ENCODE measurements at regions not wholly inside any gene's neighbourhood (a gene's known extent, or its start where the extent isn't known, plus 50 kb on each side); places are given as distances from the start of the nearest gene placed in this dataset.

DNA sequence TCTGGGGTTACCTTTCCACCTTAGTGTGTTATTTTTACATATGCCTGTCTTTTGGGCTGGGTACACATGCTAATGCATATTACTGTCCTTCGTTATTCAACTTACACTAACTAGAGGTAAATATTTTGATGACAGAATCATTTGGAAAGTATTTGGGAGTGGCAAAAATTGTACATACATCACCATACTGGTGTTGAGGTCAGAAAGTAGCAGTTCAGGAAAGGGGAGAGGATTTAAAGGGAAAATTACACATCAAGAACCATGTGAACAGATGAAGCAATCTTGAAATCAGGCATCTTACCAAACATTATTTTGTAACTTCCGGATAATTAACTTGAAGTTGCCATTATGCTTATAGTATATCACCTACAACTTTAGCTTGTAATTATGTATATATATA, 379.7 kb downstream of the RND3 start:
- DNase-seq (ENCODE audit: low read depth, low spot score) (no peak), ATAC-seq (no peak)
- Histone ChIP-seq H3K9me2 (ENCODE audit: insufficient read depth) (no peaks in the 10 kb centered on the region), H3K9me3 (ENCODE audit: control insufficient read depth in 1 of 2, insufficient read depth in 1 of 2, low read depth in 1 of 2, low read length in 2 of 2) (no peaks in the 10 kb centered on the region), H3K36me3 (ENCODE audit: control insufficient read depth in 1 of 2, insufficient read depth in 2 of 2, low read length in 2 of 2) (no peaks in the 10 kb centered on the region), H3K27me3 (ENCODE audit: insufficient read depth, low read length) (no peaks in the 10 kb centered on the region), H3K4me3 (replicated peaks in 1 of 2; ENCODE audit: low read depth in 1 of 2, low read length in 2 of 2) (no peak overlapping the region), H3K4me2 (ENCODE audit: low read length) (no peak overlapping the region), H3K27ac (ENCODE audit: low read depth, low read length) (no peak overlapping the region), H3K79me2 (ENCODE audit: insufficient read depth, low read length) (no peaks in the 10 kb centered on the region), H3K9ac (ENCODE audit: low read length) (no peak overlapping the region), H3K4me1 (ENCODE audit: control insufficient read depth in 1 of 2, insufficient read depth in 2 of 2, low read length in 2 of 2) (no peaks in the 10 kb centered on the region), H4K20me1 (ENCODE audit: insufficient read depth) (no peaks in the 10 kb centered on the region), H2AFZ (ENCODE audit: low read depth, low read length, poor library complexity, severe bottlenecking) (no peak overlapping the region)
- BruUV-seq (replicated peaks), result no TSS peak
- ChIA-PET POLR2A (no interaction called here), RAD21 (ENCODE audit: low non-redundant PET in 1 of 2, low total read pairs in 2 of 2, uncharacterized antibody in 2 of 2, unreplicated experiment in 2 of 2) (no interaction called here), CTCF (no interaction called here)
- TF ChIP-seq POLR2AphosphoS5 (IDR thresholded peaks at IDR 0.05; ENCODE audit: low read depth, low read length) (no peak), ZFX (IDR thresholded peaks at IDR 0.05) (no peak), EZH2 (IDR thresholded peaks at IDR 0.05) (no peak), EGR1 (IDR thresholded peaks at IDR 0.05; ENCODE audit: low read depth) (no peak), TCF7L2 (IDR thresholded peaks at IDR 0.05; ENCODE audit: borderline replicate concordance, extremely low read depth, insufficient read depth, insufficient read length) (no peak), FOSL1 (IDR thresholded peaks at IDR 0.05; ENCODE audit: low read depth) (no peak), ELF1 (IDR thresholded peaks at IDR 0.05; ENCODE audit: borderline replicate concordance, low read depth) (no peak), JUND (IDR thresholded peaks at IDR 0.05) (no peak), CEBPB (IDR thresholded peaks at IDR 0.05; ENCODE audit: low read depth) (no peak), MAX (IDR thresholded peaks at IDR 0.05) (no peak), REST (IDR thresholded peaks at IDR 0.05; ENCODE audit: low read depth) (no peak)
- TF ChIP-seq, protein P1, sequence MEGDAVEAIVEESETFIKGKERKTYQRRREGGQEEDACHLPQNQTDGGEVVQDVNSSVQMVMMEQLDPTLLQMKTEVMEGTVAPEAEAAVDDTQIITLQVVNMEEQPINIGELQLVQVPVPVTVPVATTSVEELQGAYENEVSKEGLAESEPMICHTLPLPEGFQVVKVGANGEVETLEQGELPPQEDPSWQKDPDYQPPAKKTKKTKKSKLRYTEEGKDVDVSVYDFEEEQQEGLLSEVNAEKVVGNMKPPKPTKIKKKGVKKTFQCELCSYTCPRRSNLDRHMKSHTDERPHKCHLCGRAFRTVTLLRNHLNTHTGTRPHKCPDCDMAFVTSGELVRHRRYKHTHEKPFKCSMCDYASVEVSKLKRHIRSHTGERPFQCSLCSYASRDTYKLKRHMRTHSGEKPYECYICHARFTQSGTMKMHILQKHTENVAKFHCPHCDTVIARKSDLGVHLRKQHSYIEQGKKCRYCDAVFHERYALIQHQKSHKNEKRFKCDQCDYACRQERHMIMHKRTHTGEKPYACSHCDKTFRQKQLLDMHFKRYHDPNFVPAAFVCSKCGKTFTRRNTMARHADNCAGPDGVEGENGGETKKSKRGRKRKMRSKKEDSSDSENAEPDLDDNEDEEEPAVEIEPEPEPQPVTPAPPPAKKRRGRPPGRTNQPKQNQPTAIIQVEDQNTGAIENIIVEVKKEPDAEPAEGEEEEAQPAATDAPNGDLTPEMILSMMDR (IDR thresholded peaks at IDR 0.05 in 2 of 3, conservative IDR thresholded peaks at IDR 0.05 in 1 of 3; ENCODE audit: borderline replicate concordance in 1 of 3, insufficient read depth in 1 of 3, low read depth in 2 of 3, low read length in 2 of 3), result no peak
- TF ChIP-seq, protein P2, sequence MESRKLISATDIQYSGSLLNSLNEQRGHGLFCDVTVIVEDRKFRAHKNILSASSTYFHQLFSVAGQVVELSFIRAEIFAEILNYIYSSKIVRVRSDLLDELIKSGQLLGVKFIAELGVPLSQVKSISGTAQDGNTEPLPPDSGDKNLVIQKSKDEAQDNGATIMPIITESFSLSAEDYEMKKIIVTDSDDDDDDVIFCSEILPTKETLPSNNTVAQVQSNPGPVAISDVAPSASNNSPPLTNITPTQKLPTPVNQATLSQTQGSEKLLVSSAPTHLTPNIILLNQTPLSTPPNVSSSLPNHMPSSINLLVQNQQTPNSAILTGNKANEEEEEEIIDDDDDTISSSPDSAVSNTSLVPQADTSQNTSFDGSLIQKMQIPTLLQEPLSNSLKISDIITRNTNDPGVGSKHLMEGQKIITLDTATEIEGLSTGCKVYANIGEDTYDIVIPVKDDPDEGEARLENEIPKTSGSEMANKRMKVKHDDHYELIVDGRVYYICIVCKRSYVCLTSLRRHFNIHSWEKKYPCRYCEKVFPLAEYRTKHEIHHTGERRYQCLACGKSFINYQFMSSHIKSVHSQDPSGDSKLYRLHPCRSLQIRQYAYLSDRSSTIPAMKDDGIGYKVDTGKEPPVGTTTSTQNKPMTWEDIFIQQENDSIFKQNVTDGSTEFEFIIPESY (IDR thresholded peaks at IDR 0.05; ENCODE audit: extremely low read depth, insufficient replicate concordance, low read length), result no peak
- TF ChIP-seq, protein P3, sequence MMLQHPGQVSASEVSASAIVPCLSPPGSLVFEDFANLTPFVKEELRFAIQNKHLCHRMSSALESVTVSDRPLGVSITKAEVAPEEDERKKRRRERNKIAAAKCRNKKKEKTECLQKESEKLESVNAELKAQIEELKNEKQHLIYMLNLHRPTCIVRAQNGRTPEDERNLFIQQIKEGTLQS (IDR thresholded peaks at IDR 0.05), result no peak
- intact Hi-C loops (cut with micrococcal nuclease), result no loop called here
